Glomerular visceral epithelial cell (primary cell): ENCODE measurements at regions not wholly inside any gene's neighbourhood (a gene's known extent, or its start where the extent isn't known, plus 50 kb on each side); places are given as distances from the start of the nearest gene placed in this dataset.

Experiments used
- DNase-seq: peaks from one replicate; pipeline ENCODE4 v3.0.0-alpha.2; 2016; ENCODE audit errors: extremely low spot score

DNA sequence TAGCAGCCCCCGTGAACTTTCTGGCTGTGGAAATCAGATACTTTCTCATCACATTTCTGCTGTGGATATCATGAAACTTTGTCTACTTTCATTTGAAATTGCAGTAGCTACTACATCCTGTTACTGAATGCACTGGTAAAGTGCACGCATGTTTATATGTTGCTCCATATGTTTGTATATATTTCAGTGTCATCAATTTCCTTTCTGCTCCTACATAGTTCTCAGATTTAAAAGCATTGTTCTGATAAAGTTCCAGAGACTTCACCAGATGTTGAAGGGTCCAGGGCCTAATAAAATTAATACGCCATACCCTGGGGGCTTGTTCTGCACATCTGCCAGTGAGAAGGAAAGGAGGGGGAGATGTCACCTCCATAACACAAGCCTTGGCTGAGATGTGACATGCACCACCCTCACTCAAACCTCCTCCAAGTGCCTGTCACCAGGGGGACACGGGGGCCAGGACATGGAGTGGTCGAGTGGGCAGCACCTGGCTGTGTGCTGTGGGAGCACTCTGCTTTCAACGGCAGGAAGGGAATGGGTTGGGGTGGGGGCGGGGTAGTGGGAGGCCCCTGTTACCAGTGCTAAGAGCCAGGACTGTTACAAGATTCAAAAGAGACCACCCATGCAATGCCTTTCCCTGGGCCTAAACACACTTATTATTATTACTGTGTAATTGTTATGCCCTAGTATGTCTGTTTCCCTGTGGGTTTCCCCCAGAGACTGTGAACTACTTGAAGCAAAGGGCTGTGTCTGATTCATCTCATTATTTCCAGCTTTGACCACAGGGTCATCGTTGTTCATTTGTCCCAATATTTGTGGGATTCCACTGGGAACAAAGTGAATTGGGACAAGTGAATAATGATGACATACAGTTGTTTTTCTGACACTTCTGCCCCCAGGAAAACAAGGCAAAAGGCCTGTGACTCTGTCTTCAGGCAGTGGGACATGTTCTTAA is 193.4 kb downstream of the FOXL1 start:
- peak; percentile 63 for DNase-seq

DNA sequence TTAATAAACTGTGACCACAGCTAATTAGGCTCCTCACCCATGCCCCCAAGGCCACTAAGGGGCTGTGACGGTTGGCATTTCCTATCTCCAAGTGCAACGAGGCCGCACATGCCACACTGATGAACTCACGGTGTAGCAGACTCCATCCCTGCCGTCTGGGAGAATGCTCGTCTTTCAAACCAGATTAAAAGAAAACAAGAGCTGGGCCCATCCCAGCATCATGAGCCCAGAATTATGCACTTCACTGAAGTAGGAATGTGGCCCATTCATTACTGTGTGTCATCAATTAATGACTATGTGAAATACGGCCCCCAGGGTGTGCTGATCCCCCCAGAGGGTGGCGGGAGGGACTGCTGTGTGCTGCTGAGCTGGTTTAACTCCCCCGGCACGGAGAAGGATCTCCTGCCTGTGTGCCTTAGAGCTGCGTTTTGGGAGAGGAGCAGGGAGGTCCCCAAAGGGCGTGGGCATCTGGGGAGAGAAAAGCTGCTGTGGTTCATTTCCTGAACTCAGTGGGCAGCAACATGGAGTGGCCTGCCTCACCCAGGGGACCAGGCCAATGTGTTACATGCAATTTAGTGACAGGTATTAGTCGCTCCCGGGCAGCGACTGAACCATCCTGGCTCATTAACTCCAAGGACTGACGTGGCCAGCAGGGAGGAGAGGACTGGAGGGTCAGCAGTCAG is 194.5 kb downstream of the FOXL1 start:
- DNase-seq: peak; percentile 95

DNA sequence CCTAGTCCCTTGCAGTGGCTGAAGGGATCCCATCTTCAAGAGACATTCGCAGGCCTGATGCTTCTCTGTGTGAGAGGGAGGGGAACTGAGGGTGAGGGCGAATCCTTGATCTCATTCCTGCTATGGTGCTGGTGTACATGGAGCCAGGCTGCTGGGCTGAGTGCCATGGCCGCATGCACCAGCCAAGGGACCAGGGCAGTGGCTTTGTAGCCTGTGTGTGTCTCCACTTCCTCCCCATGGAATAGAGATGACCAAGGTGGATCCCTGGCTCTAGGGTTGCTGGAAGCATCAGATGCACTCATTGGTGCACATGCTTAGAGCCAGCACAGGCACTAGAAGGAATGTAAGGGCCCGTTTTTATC is 195.0 kb downstream of the FOXL1 start:
- no peak for DNase-seq

DNA sequence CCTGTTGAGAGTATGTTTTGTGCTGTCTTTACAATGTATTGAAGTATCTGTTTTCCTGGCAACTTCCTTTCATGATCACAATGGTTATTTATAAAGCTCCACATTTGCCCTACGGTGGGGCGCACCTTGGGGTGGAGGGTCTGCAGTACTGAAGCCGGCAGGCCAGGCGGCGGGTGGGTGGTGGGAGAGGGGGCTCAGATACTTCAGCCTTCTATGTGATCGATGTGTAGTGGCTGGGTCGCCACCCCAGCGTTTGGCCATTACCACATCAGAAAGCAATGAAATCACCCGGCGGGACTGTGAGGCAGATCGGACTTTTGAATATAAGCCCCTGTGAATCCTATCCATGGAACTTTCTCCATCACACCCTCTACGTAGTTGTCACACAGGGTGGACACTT is 196.6 kb downstream of the FOXL1 start:
- DNase-seq: no peak

DNA sequence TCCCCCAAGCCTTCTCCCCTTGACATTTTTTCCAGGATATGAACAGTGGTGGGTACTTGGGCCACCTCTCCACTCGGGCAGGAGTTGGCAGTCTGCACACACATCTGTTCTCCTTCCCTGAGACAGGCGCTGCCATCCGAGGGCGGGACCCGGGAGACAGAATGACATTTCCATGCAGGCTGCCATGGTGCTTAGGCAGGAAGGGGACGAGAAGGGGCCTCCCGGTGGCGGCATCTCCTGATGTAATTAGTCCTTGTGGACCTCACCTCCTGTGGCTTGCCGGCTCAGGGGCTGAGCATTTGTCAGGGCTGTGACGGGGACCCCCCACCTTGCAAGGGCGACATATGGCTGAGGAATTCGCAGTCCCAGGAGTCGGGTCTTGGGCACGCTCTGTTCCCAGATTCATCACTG is 197.2 kb downstream of the FOXL1 start:
- no peak for DNase-seq

DNA sequence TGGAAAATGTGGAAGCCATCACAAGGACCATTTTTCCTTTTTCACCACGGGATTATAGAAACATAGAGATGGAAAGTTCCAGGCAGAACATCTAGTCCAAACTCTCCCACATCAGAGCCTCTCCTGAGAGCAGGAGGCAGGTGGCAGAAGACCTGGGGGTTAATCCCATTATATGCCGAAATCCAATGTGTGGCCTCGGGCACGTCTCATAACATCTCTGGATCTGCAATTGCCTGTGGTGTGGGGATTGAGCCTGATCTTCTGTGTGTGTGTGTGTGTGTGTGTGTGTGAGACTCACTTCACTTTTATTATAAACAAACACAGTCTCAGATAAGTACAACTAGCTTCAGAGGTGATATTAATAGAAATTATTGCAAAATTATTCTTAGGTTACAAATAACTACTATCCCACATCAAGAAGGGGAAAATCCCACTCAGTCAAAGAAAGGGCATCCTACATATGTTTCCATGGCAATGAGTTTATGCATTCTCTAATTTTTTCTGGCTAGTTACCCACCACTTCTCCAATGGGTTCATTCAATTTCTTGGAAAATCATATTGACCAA is 199.1 kb downstream of the FOXL1 start:
- DNase-seq: no peak

DNA sequence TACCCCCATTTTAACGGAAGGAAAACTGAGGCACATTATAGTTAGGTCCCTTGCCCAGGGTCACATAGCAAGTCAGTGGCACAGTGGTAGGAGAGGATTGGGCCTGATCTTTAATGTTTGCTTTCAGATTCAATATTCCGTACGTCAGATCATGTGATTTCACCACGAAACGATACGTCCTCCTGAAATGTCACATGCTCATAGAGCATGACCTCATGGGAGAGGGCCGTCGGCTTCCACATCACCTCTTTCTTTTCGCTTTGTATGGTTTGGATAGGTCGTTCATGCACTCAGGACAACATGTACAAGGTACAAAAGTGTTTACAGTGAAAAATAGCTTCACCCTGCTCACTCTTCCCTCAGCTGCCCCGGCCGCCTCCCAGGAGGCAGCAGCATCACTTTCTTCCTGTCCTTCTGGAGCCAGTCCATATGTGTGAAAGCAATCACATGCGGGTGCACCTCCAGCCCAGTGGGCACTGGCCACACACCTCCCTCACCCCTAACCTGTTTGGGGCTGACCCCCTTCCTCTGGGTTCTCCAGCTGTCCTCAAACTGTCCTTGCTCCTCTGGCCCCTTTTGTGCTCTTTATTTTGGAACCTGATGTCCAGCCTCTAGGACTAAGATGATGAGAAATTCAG is 199.9 kb downstream of the FOXL1 start:
- no peak for DNase-seq

DNA sequence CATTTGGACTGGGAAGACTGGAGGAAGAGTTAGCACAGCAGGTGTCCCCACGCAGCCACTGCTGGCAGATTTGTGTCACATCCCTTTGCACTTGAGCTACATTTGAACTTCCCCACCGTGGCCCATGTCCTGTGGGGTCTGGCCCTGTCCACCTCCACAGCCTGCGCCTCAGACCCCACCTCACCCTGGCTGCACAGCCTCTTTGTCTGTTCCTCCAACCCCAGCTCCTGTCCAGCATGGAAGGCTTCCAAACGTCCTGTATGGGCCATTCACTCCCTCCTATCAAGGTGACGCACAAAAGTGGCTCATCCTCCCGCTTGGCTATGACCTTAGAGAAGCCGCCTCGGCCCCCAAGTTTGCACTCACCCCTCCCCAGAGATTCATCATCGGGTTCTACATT is 200.6 kb downstream of the FOXL1 start:
- no peak for DNase-seq

DNA sequence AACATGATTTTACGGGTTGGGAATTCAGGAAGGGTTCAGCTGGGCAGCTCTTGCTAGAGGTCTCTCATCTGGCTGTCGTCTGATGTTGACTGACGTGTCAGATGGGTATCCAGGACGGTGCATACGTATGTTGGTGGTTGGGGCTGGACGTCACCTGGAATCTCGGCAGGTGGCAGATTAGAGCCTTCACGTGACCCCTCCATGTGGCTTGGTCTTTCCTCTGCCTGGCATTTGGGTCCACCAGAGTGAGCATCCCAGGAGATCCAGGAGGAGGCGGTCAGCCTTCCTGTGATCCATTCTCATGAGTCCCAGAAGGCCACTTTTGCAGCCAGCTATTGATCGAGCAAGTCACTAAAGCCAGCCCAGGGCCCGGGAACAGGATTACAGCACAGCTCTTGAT is 202.7 kb downstream of the FOXL1 start:
- no peak for DNase-seq

DNA sequence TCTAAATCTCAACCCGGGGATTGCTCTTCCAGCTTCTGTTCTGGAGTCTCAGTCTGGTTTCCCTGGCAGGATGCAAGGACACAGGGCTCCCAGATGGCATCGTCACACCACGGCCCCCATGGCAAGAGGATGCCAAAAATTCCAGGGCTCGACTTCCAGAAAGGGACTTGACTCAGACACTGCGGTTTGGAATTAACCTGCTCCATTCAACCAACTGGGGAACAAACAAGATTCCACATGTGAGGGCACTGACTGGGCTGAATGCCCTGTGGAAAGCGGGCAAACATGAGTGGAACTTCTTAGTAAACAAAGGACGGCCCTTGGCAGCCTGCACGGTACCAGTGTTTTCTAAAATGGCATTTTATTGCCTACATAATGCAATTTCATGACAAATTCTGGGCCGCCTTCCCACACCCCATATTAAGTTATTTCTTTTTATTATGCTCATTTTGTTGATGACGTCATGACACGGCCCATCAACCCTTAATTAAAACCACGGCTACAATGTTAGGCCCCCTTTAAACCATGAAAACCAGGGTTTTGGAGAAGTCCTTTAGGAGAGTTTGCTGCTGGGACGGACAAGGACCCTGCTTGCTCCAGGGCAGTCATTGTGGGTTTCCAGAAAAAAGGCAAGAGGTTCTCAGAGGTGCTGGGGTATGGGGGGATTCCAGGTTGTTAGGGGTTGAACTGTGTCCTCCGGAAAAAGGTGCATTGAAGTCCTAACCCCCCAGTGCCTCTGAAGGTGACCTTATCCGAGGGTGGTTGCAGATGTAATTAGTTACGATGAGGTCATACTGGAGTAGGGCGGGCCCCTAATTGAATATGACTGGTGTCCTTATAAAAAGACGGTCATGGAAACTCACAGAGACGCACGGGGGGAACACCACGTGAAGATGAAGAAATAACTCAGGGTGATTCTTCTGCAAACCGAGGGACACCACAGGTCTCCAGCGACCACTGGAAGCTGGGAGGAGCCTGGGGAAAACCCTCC is 205.6 kb downstream of the FOXL1 start:
- DNase-seq: peak; percentile 82

DNA sequence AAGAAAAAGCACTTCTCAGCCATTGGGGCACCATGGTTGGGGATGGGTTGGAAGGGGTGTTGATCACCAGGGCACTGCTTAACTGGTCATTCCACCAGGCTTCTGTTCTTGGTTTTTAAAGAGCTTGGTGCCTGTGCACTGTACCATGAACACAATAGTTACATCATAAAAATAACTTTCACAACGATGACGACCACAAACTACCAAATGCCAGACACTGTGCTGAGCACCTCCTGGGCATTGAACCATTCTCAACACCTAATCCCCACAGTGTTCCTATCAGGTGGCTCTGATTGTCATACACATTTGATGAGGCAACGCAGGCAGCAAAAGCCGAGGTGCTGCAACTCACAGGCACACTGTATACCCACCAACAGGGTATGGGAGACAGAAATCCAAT is 208.0 kb downstream of the FOXL1 start:
- peak; percentile 71 for DNase-seq

- DNase-seq: no peak
Measured at GRCh38 chr16:86786994-86787393, 208.6 kb downstream of the FOXL1 start.

GRCh38 chr16:86787538-86787937 is 209.2 kb downstream of the FOXL1 start:
- DNase-seq: no peak

DNA sequence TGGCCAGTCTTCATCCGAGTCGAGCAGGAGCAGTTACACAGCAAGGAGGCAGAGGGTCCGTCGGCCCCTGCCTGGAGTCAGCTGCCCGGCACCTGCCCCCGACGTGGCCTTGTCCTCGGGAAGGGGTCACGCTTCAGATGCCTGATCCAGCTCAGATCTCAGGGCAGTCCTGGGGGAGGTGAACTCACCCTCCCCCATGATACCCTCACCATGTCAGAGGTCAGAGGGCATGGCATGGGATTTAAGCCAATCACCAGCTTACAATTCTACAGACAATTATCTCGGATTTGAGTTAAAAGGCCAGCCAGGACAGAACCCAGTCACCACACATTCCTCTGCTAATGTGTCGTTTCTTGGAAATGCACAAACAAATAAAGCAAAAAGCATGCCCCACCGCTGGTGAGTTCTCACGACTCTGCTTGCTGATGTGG is 211.3 kb downstream of the FOXL1 start:
- no peak for DNase-seq

- DNase-seq: no peak
Measured at GRCh38 chr16:86791287-86792035, 213.1 kb downstream of the FOXL1 start.

DNA sequence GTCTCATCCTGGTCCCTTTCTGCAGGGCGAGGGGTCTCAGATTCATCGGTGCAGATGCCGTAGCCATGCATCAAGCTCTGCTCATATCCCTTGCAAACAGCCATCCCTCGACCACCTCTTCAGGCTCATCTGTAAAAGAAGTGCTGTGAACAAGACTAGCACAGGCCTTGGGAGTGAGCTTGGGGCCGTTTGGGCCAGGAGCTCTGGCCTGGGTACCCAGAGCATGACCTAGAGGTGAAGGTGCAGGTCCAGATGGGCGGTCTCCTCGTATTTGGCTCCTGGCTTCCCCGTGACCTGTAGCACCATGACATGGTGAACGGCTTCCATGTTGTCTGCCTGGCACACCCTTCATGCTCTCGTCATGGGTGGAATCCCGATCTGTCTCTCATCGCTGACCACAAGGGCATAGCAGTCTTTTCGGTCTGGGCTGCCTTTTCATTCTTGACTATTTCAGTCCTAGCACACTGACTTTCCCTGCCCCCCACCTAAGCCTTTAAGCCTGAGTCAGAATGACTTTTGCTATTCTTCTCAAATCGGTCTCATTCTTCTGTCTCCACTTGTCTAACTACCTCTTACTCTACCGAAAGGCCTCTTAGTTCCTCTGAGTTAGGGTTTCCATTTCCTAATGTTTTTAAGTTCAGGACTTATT is 216.0 kb downstream of the FOXL1 start:
- DNase-seq: no peak

DNA sequence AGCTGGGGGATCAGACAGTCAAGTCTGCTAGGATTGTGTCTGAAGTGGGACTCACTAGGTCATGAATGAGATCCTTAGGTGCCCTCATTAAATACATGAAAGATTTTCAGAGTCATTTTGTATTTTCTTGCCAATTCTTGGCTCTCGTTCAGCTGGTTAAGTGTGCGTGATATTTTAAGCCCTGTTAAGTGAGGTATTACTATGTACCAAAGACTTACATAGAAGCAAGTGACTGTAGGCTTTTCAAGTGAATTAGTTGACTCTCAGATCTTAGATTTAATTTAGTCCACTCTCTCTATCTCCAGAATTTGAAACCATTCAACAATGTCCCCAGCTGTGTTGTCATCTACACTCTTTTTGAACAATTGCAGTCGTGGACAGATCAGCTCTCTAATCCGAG is 219.4 kb downstream of the FOXL1 start:
- no peak for DNase-seq

GRCh38 chr16:86798247-86799041 is 220.1 kb downstream of the FOXL1 start:
- DNase-seq: peak; percentile 65

- DNase-seq: no peak
Measured at GRCh38 chr16:86799367-86799766, 221.0 kb downstream of the FOXL1 start.
